Sigmoid colon (tissue), 6 donors: ENCODE measurements at regions not wholly inside any gene's neighbourhood (a gene's known extent, or its start where the extent isn't known, plus 50 kb on each side); places are given as distances from the start of the nearest gene placed in this dataset.

Source experiments
- DNase-seq: peaks from one replicate; pipeline ENCODE4 v3.0.0-alpha.2; 2019
- H3K27ac ChIP-seq, 4 donors: fragments of 200-600 bp; sonication (generic); one replicate each; pipeline ENCODE4 v1.5.1; 2016 to 2019; ENCODE audit warnings: mild to moderate bottlenecking in 1 of 4
- H3K27me3 ChIP-seq, 3 donors: fragments of 200-600 bp; sonication (generic); one replicate each; pipeline ENCODE4 v1.5.1; 2019; ENCODE audit warnings: mild to moderate bottlenecking in 1 of 3
- H3K36me3 ChIP-seq, 4 donors: fragments of 200-600 bp; sonication (generic); one replicate each; pipeline ENCODE4 v1.5.1; 2016 to 2019
- H3K4me1 ChIP-seq, 4 donors: fragments of 200-600 bp; sonication (generic); one replicate each; pipeline ENCODE4 v1.5.1; 2017 to 2019
- H3K4me3 ChIP-seq, 4 donors: fragments of 200-600 bp; sonication (generic); one replicate each; pipeline ENCODE4 v1.5.1; 2017 to 2019; ENCODE audit warnings: mild to moderate bottlenecking in 2 of 4, moderate library complexity in 1 of 4
- H3K9me3 ChIP-seq, 4 donors: fragments of 200-600 bp in 3 of 4; sonication (generic) in 3 of 4; one replicate each; pipeline versions ENCODE4 v1.5.1 to v1.6.1; 2013 to 2019
- CTCF ChIP-seq, 4 experiments: fragments of 450-650 bp in 3 of 4; fragments of 200-600 bp in 1 of 4; IDR thresholded peaks; one replicate each; pipeline ENCODE4 v1.5.1; 2016 to 2019; ENCODE audit warnings: antibody characterized with exemption in 4 of 4, mild to moderate bottlenecking in 3 of 4, moderate library complexity in 2 of 4
- EP300 ChIP-seq, 4 donors: sonication (generic); formaldehyde crosslinking; IDR thresholded peaks; one replicate each; pipeline ENCODE4 v1.6.1; 2017; ENCODE audit warnings: antibody characterized with exemption in 4 of 4
- POLR2A ChIP-seq, 2 donors: fragments of 450-650 bp; IDR thresholded peaks; one replicate each; pipeline ENCODE4 v1.6.1; 2016; ENCODE audit warnings: antibody characterized with exemption in 2 of 2, mild to moderate bottlenecking in 2 of 2, moderate library complexity in 2 of 2
- POLR2AphosphoS5 ChIP-seq, 4 donors: sonication (generic); formaldehyde crosslinking; IDR thresholded peaks; one replicate each; pipeline ENCODE4 v1.6.1; 2017; ENCODE audit warnings: antibody characterized with exemption in 4 of 4
- WGBS, 2 donors: extraction: QIAGEN DNeasy Blood & Tissue Kit; methylation state at CpG; one replicate each; pipeline ENCODE4 v1.1.7; 2013; 5-methylcytosine and 5-hydroxymethylcytosine counted together
- intact Hi-C: fragments of 100-400 bp; cut with DNase I; formaldehyde crosslinking; loops from one replicate; pipeline ENCODE4 v1.15.1; 2023
- donor health status: healthy with polysubstance abuse.
- donor health status: healthy.

DNA sequence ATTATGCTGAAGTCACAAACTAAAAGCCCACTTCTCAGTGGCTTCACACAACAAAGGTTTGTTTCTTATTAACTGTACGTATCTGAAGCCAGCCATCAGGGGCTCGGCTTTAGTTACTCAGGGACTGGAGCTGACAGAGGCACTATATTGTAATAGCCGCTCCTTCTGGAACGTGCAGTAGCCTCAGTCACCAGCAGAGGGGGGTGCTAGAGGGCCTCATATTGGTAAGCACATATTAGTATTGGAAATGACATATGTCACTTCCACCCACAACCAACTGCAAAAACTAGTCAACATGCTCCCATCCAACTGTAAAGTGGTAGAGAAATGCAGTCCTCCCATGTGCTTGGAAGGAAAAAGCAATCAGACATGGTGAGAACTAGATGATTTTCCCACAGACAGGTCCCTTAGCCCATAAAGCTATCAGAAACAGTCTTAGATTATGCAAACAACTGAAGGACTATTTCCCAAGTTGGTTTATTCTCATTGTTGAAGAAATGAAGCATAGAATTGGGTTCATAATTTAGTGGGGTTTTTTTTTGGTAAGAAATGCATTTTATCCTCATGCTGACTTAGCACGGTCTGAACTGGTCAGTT, 183.6 kb upstream of the G2E3 start:
- H3K4me1 ChIP-seq, result no peaks in the 10 kb centered on the region
- no peak overlapping the region for H3K4me3 ChIP-seq
- TF ChIP-seq CTCF (IDR thresholded peaks at IDR 0.05), result peak in 3 of 4 experiments; percentile 23 to 65 (median 41)
- TF ChIP-seq EP300 (IDR thresholded peaks at IDR 0.05), result no peak
- WGBS, 2 donors, result 26 to 36% methylated on average over 5 of the region's 5 CpGs
- intact Hi-C loops, result loop anchor here (10.0 kb wide), 1 partner anchor 149 kb away; no protein-coding TSS in a partner anchor
- H3K27ac ChIP-seq, result no peak overlapping the region
- no peak for DNase-seq
- H3K9me3 ChIP-seq, result no peaks in the 10 kb centered on the region
- no peaks in the 10 kb centered on the region for H3K27me3 ChIP-seq
- no peaks in the 10 kb centered on the region for H3K36me3 ChIP-seq

DNA sequence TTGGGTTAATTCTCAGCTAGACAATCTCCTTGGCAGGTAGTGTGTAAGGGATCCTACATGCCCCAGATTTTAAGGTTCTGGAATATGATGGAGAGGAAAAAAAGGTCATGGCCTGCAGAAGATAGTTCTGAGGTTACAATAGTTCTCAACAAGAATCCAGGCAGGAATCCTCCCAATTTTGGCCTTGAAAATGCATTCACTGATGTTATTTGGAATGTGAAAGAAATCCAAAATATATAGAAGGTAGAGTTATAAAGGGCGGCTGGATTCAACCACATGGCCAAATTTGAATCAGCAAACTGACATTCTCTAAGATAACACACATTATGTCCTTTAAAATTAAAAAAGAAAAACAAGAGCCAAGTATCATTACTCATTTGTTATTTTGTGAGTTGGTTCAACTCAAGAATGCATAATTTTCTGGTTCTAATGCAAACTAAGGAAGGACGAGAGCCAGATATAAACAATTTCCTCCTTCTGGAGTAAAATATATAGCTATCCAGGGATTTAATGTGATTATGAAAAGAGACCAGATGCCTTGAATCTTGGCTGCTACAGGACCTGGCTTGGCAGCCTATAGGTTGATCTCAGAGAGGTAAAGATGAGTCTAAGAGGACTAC, 177.0 kb upstream of the G2E3 start:
- intact Hi-C loops, result no loop called here
- no peaks in the 10 kb centered on the region for H3K27me3 ChIP-seq
- no peak for DNase-seq

GRCh38 chr14:30385925-30386324, 173.0 kb upstream of the G2E3 start:
- TF ChIP-seq EP300 (IDR thresholded peaks at IDR 0.05) (no peak), POLR2A (IDR thresholded peaks at IDR 0.05) (no peak), CTCF (IDR thresholded peaks at IDR 0.05) (no peak), POLR2AphosphoS5 (IDR thresholded peaks at IDR 0.05) (no peak)
- DNase-seq, result no peak
- 59 to 76% methylated on average over 1 of the region's 1 CpG for WGBS, 2 donors
- Histone ChIP-seq H3K9me3 (no peaks in the 10 kb centered on the region), H3K4me3 (no peak overlapping the region), H3K27me3 (no peaks in the 10 kb centered on the region), H3K36me3 (no peaks in the 10 kb centered on the region), H3K27ac (no peak overlapping the region), H3K4me1 (peaks cover 0 to 15% (median 6%) of the 10 kb centered on the region in 4 donors)
- intact Hi-C loops, result no loop called here

More for the DNA sequence above, 177.0 kb upstream of the G2E3 start:
- TF ChIP-seq EP300 (IDR thresholded peaks at IDR 0.05) (no peak), POLR2A (IDR thresholded peaks at IDR 0.05) (no peak), POLR2AphosphoS5 (IDR thresholded peaks at IDR 0.05) (no peak), CTCF (IDR thresholded peaks at IDR 0.05) (no peak)
- 72 to 83% methylated on average over 2 of the region's 2 CpGs for WGBS, 2 donors
- Histone ChIP-seq H3K4me3 (no peak overlapping the region), H3K9me3 (no peaks in the 10 kb centered on the region), H3K27ac (no peak overlapping the region), H3K36me3 (no peaks in the 10 kb centered on the region), H3K4me1 (peaks cover 0 to 5% (median 0%) of the 10 kb centered on the region in 4 donors)

- no peak overlapping the region for H3K27ac ChIP-seq
- H3K27me3 ChIP-seq, result no peaks in the 10 kb centered on the region
- H3K9me3 ChIP-seq, result no peaks in the 10 kb centered on the region
- H3K4me1 ChIP-seq, result peaks cover 0 to 10% (median 6%) of the 10 kb centered on the region in 4 donors
- intact Hi-C loops, result no loop called here
- no peaks in the 10 kb centered on the region for H3K36me3 ChIP-seq
- WGBS, 2 donors, result 47 to 61% methylated on average over 3 of the region's 3 CpGs
- H3K4me3 ChIP-seq, result no peak overlapping the region
- DNase-seq, result no peak
- no peak for TF ChIP-seq CTCF (IDR thresholded peaks at IDR 0.05)
- no peak for TF ChIP-seq EP300 (IDR thresholded peaks at IDR 0.05)
- TF ChIP-seq POLR2AphosphoS5 (IDR thresholded peaks at IDR 0.05), result no peak
Measured at GRCh38 chr14:30387871-30388270, 171.1 kb upstream of the G2E3 start.
